Stimulated activated CD4-positive, alpha-beta T cell treated with anti-CD3 and anti-CD28 coated beads, TNF-alpha, amount 100 ng/mL, for 4 hours (primary cell): ENCODE measurements at regions not wholly inside any gene's neighbourhood (a gene's known extent, or its start where the extent isn't known, plus 50 kb on each side); places are given as distances from the start of the nearest gene placed in this dataset.

ENCODE experiments used
- DNase-seq, 3 experiments: peaks; one replicate each; pipeline ENCODE4 v3.0.0-alpha.2; 2020; ENCODE audit warnings: low read depth in 3 of 3

- DNase-seq = no peak
These were observed 230.5 kb downstream of the PIK3C3 start for GRCh38 chr18:42185486-42185885.

- DNase-seq = no peak
These were observed 232.8 kb downstream of the PIK3C3 start for GRCh38 chr18:42187611-42188380.

GRCh38 chr18:42190643-42191042 is 235.6 kb downstream of the PIK3C3 start:
- no peak for DNase-seq

- no peak for DNase-seq
These were observed 237.5 kb downstream of the PIK3C3 start for GRCh38 chr18:42192251-42193248.

GRCh38 chr18:42196651-42197050 is 241.6 kb downstream of the PIK3C3 start:
- no peak for DNase-seq

GRCh38 chr18:42201137-42201536 is 246.1 kb downstream of the PIK3C3 start:
- DNase-seq = no peak

- no peak for DNase-seq
These were observed 256.2 kb downstream of the PIK3C3 start for GRCh38 chr18:42211201-42211600.

- no peak for DNase-seq
These were observed 267.5 kb downstream of the PIK3C3 start for GRCh38 chr18:42222557-42222956.

GRCh38 chr18:42228581-42228980 is 273.5 kb downstream of the PIK3C3 start:
- DNase-seq = no peak

- no peak for DNase-seq
These were observed 274.5 kb downstream of the PIK3C3 start for GRCh38 chr18:42229211-42230210.

GRCh38 chr18:42230636-42231035 is 275.6 kb downstream of the PIK3C3 start:
- DNase-seq = no peak

- no peak for DNase-seq
These were observed 276.2 kb downstream of the PIK3C3 start for GRCh38 chr18:42231284-42231683.

- no peak for DNase-seq
These were observed 276.8 kb downstream of the PIK3C3 start for GRCh38 chr18:42231796-42232195.

- no peak for DNase-seq
These were observed 278.9 kb downstream of the PIK3C3 start for GRCh38 chr18:42233908-42234307.

GRCh38 chr18:42242758-42243157 is 287.7 kb downstream of the PIK3C3 start:
- DNase-seq = no peak

GRCh38 chr18:42245137-42245536 is 290.1 kb downstream of the PIK3C3 start:
- DNase-seq = no peak

GRCh38 chr18:42255908-42256765 is 301.1 kb downstream of the PIK3C3 start:
- DNase-seq = no peak

GRCh38 chr18:42258301-42258965 is 303.4 kb downstream of the PIK3C3 start:
- DNase-seq = no peak

- DNase-seq = no peak
These were observed 306.7 kb downstream of the PIK3C3 start for GRCh38 chr18:42261731-42262130.

GRCh38 chr18:42264497-42264896 is 309.5 kb downstream of the PIK3C3 start:
- DNase-seq = no peak
